Stimulated activated CD4-positive, alpha-beta T cell treated with anti-CD3 and anti-CD28 coated beads, Interleukin-4, amount 100 ng/mL, for 48 hours (primary cell): ENCODE measurements at regions not wholly inside any gene's neighbourhood (a gene's known extent, or its start where the extent isn't known, plus 50 kb on each side); places are given as distances from the start of the nearest gene placed in this dataset.
"Not testable (repeated sequence)": the region's sequence is repeated elsewhere in the genome, so short reads cannot be mapped to it uniquely, and the experiment has no call there.

Experiments
- DNase-seq, 2 donors: peaks; one replicate each; pipeline ENCODE4 v3.0.0-alpha.2; 2020; ENCODE audit warnings: low read depth in 2 of 2

DNA sequence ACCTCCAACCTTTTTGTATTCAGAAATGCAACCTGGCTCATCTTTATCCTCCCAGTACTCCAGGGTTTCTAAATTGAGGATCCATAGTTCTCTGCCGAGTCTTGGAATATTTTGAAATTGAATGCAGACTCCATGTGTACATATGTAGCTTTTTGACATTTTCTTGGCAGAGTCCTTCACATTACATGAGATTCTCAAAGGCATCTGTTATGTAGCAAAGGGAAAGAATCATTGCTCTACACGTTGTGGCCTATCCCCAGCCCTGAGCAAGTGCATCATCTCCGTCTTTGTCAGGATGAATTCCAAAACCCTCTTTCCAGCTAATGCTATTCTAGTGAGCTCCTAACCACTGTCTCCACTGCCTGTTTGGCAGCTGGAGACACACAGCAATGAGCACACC, 742.9 kb downstream of the DHX35 start:
- no peak for DNase-seq

DNA sequence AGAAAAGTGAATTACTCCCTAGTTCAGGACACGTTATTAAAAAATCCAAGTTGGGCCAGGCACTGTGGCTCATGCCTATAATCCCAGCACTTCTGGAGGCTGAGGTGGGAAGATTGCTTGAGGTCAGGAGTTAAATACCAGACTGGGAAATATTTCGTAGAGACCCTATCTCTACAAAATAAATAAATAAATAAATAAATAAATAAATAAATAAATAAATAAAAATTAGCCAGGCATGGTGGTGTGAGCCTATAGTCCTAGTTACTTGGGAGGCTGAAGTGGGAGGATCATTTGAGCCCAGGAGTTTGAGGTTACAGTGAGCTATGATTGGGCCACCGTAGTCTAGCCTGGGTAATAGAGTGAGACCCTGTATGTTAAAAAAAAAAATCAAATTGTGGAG, 741.2 kb downstream of the DHX35 start:
- DNase-seq: not testable (repeated sequence)

DNA sequence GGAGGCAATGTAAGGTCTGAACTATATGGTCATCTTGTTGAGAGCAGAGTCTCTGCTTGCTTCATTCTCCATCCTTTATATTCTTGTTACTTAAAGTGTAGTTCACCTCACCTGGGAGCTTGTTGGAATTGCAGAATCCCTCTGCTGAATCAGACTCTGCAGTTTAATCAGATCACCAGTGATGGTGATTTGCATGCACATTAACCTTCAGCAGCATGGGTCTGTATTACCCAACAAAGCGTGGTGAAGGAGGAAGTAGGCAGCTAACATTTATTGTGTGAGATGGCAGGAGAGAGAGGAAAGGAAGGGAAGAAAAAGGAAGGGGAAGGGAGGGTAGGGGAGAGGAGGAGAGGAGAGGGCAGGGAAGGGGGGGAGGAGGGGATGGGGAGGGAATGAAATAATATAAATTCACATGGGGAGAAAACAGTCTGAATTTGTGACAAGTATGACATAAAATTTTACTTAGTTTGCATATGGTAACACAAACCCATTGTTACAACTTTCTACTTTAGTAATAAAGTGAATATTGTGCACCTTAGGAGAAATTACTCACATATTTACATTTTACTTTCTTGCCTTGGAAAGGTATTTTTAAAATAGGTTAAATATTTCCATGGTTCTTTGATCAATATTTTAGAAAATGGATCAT, 740.7 kb downstream of the DHX35 start:
- DNase-seq: no peak

DNA sequence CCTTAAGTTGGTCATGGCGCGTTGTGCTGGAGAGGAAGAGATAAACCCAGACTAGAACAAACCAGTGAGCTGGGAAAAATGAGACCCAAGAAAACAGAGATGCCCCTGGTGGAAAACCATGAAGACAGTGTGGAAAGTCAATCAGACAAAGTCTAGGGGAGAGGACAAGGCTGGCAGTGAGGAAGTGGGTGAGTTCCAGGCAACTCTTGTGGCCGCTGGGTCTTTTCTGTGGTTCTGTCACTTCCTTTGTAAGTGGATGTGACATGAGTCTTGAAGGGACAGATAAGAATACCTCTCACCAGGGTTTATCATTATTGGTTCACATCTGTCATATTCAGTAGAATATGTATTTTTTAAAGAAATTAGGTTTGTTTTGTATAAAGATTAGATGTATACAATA, 738.4 kb downstream of the DHX35 start:
- DNase-seq: no peak

DNA sequence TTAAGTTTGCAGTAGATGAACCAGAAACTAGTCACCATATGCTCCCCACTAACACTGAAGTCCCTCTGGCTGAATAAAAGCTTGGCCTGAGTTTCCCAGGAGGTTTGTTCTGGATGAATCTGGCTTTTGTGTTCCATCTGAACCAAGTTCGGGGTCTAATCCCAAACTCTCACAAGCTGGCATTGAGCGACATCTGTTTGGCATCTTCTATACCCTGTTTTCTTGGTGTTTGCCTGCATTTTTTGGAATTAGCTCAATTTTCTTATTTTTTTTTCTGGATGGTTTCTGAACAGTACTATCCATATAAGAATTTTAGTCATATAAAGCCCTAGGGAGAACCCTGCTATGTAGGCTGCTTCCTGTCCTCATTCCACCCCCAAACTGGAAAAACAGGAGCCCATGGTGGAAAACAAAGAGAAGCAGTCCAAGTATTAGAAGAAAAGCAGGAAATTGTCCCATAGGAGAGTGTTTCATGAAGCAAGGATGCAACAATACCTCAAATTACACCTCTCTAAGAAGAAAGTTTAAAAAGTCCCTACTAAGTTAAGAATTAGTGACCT, 737.1 kb downstream of the DHX35 start:
- no peak for DNase-seq

DNA sequence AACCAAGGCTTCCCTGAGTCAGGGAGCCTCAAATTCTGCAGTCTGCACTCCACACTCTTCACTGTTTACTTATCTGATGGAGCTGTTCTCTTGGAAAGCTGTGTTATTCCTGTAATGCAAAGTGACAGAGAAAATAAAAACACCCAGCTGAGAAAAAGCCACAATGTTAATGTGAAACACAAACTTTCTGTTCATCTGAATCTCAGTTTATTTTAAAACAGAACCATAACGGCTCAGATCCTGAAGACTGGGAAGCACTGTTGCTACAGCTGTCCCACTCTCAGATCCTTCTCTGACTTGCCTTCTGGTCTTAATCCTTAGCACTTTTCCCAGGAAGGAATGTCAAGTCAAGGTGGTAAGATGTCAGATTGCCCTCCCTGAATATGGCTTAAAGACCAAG, 736.6 kb downstream of the DHX35 start:
- DNase-seq: no peak

DNA sequence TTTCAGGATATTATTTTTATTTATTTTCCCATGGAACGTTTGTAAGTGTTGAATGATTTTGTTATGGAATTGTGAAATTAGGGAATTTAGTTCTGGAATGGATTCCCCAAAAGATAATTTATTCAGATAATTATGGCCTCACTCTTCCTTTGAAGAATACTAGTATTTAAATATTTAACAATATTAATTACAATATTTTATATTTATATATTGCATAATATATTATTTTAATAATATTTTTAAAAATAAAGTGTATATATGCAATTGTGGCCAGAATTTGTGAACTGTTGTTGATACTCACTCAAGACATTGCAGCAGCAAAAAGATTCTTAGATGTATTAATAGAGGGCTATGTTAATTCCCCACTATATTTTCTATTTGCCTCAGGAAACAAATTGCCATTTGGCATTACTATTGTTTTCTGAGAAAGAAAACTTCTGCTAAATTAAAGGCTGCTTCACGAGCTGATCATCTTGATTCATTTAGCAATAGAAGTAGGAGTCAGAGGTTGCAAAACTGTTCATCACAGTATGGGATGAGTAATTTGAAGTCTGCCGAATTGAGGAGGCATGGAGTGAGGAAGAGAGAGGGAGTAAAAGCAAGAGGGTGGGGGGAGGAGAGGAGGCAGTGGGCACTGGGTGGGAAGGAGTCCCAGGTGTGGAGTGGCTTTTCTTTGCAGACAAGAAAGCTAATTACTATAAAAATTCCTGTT, 729.2 kb downstream of the DHX35 start:
- no peak for DNase-seq

DNA sequence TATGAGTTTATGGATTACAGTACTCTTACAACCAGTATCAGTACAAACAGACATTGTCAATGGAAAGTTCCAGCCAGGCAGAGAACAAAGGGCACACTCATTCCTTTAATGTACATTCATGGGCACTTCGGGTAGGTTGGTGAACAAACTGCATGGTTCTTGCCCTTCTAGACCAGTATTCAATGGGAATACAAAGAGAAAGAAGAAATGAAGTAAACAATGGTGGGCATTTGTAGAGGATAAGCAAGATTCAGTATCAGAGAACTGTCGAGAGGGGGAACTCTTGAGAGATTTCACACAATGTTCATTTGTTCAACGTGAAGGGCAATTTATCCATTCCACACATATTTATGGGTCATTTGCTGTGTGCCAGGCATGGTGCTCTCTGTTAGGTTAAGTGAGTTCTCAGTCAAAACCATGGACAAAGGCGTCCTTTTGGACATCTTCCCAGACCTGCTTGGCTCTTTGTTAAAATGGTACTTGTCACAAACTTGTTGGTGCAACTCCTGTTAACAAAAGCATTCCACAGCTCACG, 714.8 kb downstream of the DHX35 start:
- no peak for DNase-seq

DNA sequence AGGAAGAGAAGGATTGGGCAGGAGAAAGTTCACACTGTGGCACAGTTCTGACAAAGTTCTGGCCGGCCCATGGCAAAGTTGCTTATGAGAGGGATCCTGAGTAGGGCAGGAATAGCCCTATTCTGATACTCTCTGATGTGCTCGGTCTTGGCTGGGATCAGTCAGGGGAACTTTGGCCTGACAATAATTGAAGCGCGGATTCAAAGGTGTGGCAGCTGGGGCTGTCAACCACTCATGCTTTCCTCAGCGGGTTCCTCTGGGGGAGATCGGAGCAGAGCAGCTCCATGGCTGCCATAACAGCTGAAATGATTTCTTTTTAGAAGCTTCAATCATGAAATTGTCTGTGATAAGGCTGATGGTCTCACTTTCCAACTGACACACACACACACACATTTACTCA, 714.1 kb downstream of the DHX35 start:
- no peak for DNase-seq

DNA sequence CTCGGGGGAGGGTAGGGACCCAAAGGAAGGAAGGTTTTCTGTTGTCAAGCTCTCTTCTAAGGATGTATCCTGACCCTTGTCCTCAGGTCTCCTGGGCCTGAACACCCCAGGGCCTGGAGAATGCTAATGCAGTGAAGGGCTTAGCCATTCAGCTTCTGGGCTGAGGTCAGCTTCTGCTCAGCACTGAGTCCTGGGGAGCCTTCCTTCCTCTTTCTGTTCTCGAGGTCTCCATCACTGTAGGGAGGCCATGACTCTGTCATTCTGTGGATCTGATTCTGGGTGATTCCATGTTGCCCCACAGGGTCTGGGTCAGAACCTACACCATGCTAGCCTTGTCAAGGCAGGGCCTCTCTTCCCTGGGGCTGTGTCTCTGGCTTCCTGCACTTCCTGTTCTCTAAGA, 712.7 kb downstream of the DHX35 start:
- DNase-seq: no peak

DNA sequence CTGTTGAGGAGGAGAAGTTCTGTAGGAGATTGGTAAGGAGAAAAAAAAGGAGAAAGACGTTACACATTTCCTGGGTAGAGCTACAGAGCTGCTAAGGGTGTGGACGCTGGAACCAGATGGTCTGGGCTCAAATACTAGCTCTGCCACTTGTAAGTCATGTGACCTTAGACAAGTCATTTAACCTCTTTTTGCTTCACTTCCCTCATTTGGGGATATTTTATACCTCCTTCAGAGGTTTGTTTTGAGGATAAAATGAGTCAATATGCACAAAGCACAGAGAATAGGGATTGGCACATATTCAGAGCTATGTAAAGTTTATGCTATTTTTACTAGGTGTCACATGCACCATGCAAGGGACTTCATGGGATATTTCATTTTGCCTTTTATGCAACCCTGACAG, 708.8 kb downstream of the DHX35 start:
- DNase-seq: no peak

DNA sequence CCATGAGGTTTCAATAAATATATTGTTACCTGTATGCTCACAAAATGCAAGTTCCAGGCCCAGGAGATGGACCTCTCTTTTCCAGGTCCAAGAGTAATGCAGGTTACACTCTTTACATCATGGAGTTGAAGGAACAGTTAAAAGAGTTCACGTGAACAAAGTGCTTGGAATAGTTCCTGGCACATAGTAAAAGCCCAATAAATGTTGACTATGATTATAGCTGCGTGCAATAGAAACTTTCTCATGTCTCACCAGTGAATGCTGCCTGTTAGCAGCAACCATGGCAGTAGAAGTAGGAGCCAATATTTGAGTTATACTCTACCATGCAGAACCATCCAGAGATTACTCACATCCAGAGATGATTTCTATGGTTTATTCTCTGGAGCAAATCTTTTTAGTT, 707.5 kb downstream of the DHX35 start:
- no peak for DNase-seq

DNA sequence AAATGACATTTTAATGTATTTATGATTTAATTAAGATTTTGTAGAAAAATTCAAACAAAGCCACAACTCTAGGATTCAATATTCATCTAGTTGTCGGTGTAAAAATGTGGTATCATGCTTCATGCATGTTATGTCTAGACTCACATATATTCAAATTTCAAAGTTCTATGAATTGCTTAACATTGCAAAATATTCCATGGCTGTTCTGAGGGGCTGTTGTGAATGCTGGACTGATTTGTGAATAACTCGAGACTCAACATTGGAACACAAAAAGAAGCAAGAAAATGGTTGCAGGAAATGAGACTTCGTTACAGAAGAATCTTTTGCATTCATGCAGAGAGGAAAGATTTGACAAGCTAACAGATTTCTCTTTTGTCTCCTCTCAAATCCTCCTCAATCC, 705.9 kb downstream of the DHX35 start:
- DNase-seq: no peak

DNA sequence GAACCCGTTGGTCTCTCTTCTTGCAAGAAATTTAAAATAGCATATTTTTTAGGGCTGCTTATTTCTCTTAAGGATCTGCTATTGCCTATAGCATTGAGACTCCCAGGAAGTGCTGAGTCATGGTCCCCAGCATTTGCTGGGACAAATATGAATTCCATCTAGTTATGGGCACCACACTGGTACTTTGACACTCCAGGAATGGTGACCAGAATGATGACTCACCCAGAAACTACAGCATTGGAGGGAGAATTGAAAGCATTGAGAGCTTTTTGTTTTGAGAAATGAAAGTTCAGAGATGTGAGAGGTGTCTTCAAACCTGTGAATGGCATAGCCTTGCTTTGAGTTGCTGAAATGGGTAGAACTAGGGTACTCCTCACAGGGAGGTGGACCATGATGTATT, 699.7 kb downstream of the DHX35 start:
- no peak for DNase-seq

DNA sequence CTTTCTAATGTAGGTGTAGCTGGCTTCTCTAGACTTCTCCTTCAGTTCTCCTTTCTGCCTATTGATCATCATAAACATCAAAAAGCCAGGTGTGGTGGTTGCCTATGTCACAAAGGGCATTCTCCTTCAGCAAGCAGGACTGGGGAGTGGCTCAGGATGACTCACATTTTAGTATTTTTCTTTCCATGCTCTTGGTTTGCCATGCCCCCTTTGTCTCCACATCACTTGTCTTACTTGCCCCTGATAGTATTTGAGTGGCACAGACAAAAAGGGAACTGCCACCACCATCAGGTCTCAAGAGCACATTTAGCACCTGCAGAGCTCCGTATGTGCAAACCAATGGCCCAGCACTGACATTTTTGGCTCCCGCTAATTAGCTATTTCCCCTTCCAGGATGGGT, 698.8 kb downstream of the DHX35 start:
- no peak for DNase-seq

DNA sequence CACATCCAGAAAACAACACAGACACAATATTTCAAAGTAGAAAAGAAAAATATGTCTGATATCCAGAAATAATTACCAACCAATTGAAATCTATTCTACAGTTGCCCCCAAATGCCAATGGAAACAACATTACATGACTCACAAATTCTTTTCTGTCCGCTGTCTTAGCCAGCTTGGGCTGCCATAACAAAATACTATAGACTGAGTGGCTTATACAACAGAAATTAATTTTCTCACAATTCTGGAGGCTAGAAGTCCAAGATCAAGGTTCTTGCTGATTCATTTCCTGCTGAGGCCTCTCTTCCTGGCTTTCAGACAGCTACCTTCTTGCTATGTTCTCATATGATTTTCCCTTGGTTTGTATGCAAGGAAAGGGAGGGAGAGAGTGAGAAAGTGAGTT, 698.1 kb downstream of the DHX35 start:
- no peak for DNase-seq

DNA sequence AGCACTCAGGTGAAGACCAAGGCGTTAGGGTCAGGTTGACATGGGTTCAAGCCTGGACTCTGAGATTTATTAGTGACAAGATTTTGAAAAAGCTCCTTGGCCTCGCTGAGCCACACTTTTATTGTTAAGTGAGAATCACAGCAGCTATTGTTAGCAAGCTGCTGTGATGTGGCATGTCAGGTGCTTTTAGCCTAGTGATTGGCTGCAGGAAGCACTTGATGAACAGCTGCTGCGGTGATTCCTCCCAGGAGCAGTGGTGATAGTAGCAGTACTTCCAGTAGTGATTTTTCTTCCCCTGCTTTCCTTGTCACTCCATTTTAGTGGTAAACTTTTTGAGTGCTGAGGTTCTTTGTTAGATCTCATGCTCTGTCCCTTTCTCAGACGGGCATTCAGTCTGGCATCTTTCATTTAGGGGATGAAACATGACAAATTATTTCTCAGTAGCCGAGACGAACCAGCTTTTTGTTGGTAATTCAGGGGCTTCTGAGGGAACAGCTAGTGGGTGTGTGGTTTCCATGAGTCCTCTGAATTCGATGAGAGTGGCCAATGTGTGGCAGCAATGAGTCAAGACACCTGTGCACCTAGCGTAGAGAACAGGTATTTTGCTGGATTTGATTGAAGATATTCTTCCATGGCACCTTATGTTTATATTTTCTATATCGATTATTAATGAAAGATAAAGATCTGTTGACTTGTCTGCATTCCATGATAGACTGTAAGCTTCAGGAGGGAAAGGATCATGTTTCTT, 696.7 kb downstream of the DHX35 start:
- no peak for DNase-seq

DNA sequence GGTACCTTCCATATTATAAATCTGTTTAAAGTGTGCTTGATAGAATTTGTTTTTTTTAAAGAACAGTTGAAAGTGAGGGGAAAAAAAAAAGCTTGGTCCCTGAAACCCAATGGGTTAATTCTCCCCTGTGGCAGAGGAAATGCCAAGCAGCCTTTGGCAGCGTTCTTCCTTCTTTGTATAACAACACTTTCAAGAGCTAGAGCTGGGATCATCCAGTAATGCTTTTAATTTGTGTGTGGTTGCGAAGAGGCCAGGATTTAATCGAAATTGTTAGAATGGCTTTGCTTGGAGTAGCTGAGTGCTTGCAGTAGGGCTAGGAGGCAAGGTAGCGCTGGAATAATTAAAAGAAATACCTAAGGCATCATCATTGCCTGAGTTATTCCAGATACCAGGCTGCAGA, 692.0 kb downstream of the DHX35 start:
- DNase-seq: no peak

DNA sequence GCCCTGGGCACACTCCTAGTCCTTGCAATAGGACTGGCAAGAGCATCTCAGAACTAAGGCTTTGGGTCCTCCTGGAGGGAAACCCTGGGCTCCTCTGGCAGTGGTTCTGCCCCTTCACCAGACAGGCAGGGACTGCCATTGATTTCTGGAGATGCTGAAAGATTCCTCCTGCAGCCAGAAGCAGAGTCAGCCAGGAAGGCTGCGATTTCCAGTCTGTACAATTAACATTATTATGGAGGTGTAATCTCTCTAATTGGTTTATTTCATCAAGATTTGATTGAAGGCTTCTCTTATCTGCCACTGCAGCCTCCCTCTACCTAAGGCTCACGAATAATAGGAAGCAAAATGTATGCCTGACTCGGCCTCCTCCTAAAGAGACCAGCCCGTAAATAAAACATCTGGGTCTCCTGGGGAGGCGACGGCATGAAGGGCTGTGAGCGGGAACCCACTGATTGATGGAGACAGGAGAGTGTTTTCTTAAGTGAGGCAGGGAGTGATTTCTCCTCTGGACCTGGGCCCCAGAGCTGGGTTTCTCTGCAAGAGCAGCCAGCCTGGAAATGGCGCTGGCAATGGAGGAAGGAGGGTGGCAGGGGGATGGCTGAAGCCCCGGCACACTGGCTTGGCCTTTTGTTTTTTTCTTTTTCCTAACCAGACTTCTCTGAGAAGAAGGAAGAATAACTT, 689.6 kb downstream of the DHX35 start:
- no peak for DNase-seq

DNA sequence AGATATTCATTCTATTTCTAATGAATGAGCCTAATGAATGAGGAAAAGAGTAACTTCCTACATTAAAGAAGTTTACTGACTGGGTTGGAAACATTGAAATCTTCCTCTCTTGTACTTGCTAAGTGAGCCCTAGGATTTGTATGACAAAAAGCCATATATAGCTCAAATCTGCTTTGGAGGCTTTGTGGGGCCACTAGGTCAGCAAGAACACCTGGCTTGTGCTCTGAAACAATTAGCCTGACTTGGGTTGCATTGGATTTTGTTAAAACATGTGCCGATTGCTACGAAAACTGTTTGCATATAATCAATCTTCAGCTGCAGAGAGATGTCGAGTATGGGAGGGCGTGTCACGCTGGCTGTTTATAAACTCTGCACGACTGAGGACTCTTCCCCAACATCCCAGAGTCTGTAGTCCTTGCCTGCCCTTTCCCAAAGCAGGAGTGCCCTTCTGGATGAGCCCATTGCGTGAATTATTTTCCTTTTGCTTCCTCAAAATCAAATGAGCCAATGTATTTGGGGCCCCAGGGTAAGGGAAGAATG, 684.8 kb downstream of the DHX35 start:
- no peak for DNase-seq

DNA sequence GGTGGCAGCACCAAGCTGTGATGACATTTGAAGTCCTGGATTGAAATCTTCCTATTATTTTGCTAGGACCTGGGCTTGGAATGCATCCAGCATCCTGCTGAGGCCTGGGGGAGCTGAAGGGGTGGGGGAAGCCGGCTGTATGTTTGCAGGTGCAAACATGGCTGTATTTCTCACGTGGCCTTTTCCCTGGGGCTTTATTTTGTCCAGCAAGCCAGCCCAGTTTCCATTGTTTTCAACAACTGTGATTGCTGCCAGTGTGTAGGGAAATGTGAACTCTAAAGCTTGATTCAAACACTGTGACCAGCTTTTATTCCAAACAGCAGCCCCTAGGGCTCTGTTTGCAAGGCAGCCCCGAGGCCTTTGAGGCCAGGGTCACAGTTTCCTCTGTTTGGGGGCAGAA, 683.0 kb downstream of the DHX35 start:
- DNase-seq: no peak

DNA sequence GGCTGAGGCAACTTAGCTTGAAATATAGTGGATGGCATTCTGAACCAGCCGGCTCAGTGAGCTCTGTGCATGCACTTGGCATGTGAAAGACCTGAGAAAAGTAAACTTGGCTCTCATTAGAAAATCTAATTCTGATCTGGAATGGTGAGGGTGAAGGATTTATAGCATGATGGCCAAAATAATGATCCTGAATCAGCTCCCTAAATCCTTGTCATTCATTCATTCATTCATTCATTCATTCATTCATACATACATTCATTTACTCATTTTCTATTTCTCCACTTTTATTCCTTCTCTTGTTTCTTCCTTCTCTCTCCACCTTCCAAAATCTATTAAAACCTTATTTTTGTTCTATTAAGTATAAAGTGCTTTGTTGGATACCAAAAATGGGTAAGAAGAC, 681.1 kb downstream of the DHX35 start:
- DNase-seq: no peak
